Lung (tissue), 11 donors: ENCODE measurements at regions not wholly inside any gene's neighbourhood (a gene's known extent, or its start where the extent isn't known, plus 50 kb on each side); places are given as distances from the start of the nearest gene placed in this dataset.

ENCODE experiments used
- ATAC-seq: fragments of 200-7000 bp; cut with Tn5 transposase; one replicate; pipeline ENCODE4 v1.9.1; 2020; ENCODE audit warnings: moderate number of reproducible peaks; ENCODE audit not compliant: insufficient read depth, low FRiP score
- DNase-seq, 3 donors: peaks; one replicate each; pipeline ENCODE4 v3.0.0-alpha.2; 2013 to 2017
- H3K27ac ChIP-seq, 2 donors: one replicate each; pipeline ENCODE4 v1.5.1; 2013; ENCODE audit warnings: mild to moderate bottlenecking in 2 of 2, moderate library complexity in 2 of 2, control low read depth in 1 of 2, inconsistent platforms in 1 of 2, low read depth in 1 of 2, low read length in 1 of 2
- H3K27me3 ChIP-seq, 3 donors: one replicate each; pipeline ENCODE4 v1.5.1; 2013; ENCODE audit warnings: low read length in 2 of 3; ENCODE audit not compliant: control insufficient read depth in 3 of 3, insufficient read depth in 3 of 3
- H3K36me3 ChIP-seq, 4 donors: one replicate each; pipeline ENCODE4 v1.5.1; 2013; ENCODE audit warnings: low read length in 4 of 4, mild to moderate bottlenecking in 1 of 4, moderate library complexity in 1 of 4; ENCODE audit not compliant: control insufficient read depth in 4 of 4, insufficient read depth in 4 of 4
- H3K4me1 ChIP-seq, 5 donors: one replicate each; pipeline ENCODE4 v1.5.1; 2013; ENCODE audit warnings: low read length in 5 of 5, mild to moderate bottlenecking in 2 of 5, moderate library complexity in 1 of 5; ENCODE audit not compliant: control insufficient read depth in 5 of 5, insufficient read depth in 5 of 5
- H3K4me3 ChIP-seq: one replicate; pipeline ENCODE4 v1.5.1; 2013; ENCODE audit warnings: mild to moderate bottlenecking, control low read depth, moderate library complexity
- H3K9ac ChIP-seq, 2 donors: one replicate each; pipeline ENCODE4 v1.5.1; 2013; ENCODE audit warnings: low read length in 2 of 2, control low read depth in 1 of 2; ENCODE audit not compliant: insufficient read depth in 1 of 2
- H3K9me3 ChIP-seq, 4 donors: one replicate each; pipeline ENCODE4 v1.5.1; 2013; ENCODE audit warnings: low read length in 3 of 4, mild to moderate bottlenecking in 1 of 4, moderate library complexity in 1 of 4; ENCODE audit not compliant: control insufficient read depth in 4 of 4, insufficient read depth in 3 of 4
- WGBS, 2 donors: extraction: QIAGEN DNeasy Blood & Tissue Kit; methylation state at CpG; one replicate each; pipeline ENCODE4 v1.1.7; 2013; 5-methylcytosine and 5-hydroxymethylcytosine counted together
- TF ChIP-seq, protein P1 (sequence below): IDR thresholded peaks from 2 replicates; pipeline ENCODE4 v1.5.1; 2012; ENCODE audit warnings: mild to moderate bottlenecking; ENCODE audit errors: control extremely low read depth, extremely low read depth
- donor health status: control.
- donor health status: control.
- donor health status: Bipolar disorder and iron deficiency.
- donor health status: healthy.
- donor health status: DM: yes; HTN: yes; CAD: no.

DNA sequence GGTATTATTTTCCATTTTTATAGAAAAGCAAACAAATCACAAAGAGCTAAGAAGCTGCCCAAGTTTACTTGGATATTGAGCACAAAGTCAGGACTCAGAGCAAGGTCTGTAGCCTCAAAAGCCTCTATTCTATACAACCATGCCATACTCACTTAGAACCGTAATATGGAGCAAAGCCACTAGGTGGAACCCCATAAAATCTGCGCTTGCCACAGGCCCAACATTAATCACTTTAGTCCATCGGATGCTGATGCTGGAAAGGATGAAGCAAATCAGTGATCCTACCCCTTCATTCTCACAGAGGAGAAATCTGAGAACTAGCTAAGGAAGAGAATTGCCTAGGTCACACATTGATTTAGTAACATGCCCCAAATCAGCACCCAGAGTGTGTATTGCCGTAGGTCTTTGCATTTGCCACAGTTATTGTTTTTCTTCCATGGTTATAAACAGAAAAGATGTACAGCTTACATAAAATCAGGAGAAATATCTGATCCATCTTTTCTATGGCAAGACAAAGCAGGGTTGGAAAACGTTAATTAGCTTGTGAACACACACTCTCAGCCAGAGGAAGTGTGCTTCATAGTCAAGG is 56.7 kb upstream of the RAB38 start:
- DNase-seq, result peak in 2 of 3 donors; percentile 59 to 68
- 37 to 63% methylated on average over 5 of the region's 5 CpGs for WGBS, 2 donors
- no peak overlapping the region for H3K9ac ChIP-seq
- peaks cover 0 to 3% (median 1%) of the 10 kb centered on the region in 4 donors for H3K9me3 ChIP-seq
- no peak overlapping the region for H3K27ac ChIP-seq
- H3K4me3 ChIP-seq, result no peak overlapping the region
- ATAC-seq, result peak; percentile 77
- no peaks in the 10 kb centered on the region for H3K4me1 ChIP-seq
- no peaks in the 10 kb centered on the region for H3K27me3 ChIP-seq
- TF ChIP-seq, protein P1, sequence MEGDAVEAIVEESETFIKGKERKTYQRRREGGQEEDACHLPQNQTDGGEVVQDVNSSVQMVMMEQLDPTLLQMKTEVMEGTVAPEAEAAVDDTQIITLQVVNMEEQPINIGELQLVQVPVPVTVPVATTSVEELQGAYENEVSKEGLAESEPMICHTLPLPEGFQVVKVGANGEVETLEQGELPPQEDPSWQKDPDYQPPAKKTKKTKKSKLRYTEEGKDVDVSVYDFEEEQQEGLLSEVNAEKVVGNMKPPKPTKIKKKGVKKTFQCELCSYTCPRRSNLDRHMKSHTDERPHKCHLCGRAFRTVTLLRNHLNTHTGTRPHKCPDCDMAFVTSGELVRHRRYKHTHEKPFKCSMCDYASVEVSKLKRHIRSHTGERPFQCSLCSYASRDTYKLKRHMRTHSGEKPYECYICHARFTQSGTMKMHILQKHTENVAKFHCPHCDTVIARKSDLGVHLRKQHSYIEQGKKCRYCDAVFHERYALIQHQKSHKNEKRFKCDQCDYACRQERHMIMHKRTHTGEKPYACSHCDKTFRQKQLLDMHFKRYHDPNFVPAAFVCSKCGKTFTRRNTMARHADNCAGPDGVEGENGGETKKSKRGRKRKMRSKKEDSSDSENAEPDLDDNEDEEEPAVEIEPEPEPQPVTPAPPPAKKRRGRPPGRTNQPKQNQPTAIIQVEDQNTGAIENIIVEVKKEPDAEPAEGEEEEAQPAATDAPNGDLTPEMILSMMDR, result peak; percentile 29
- H3K36me3 ChIP-seq, result no peaks in the 10 kb centered on the region

DNA sequence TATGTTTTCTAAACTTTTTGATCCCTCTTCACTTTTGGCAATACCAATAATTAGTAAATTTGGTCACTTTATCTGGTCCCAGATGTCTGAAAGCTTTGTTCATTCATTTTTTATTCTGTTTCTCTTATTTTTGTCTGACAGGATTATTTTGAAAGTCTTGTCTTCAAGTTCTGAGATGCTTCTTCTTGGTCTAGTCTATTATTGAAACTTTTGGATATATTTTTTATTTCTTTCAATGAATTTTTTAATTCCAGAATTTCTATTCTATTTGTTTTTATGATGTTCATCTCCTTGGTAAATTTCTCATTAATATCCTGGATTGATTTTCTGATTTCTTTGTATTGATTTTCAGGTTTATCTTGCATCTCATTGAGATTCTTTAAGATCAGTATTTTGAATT is 54.1 kb upstream of the RAB38 start:
- TF ChIP-seq, protein P1, result no peak
- Histone ChIP-seq H3K27me3 (no peaks in the 10 kb centered on the region), H3K4me3 (no peak overlapping the region), H3K9ac (no peak overlapping the region), H3K9me3 (peaks cover 0 to 8% (median 1%) of the 10 kb centered on the region in 4 donors), H3K36me3 (no peaks in the 10 kb centered on the region), H3K4me1 (no peaks in the 10 kb centered on the region), H3K27ac (no peak overlapping the region)
- ATAC-seq, result no peak
- DNase-seq, result no peak
